Ammon's horn (tissue), 1 donor: ENCODE measurements at regions not wholly inside any gene's neighbourhood (a gene's known extent, or its start where the extent isn't known, plus 50 kb on each side); places are given as distances from the start of the nearest gene placed in this dataset.
A peak's percentile ranks its signal among the peaks of the same experiment; 100 is the strongest.
"Not testable (repeated sequence)": the region's sequence is repeated elsewhere in the genome, so short reads cannot be mapped to it uniquely, and the experiment has no call there.

ENCODE experiments used
- DNase-seq: peaks from one replicate; pipeline ENCODE4 v3.0.0-alpha.2; 2016; ENCODE audit warnings: low spot score

- peak; percentile 7 for DNase-seq
Measured at GRCh38 chr12:82300611-82301010, 57.6 kb downstream of the CCDC59 start.

GRCh38 chr12:82299319-82300025 is 58.7 kb downstream of the CCDC59 start:
- no peak for DNase-seq

GRCh38 chr12:82290415-82290814 is 67.8 kb downstream of the CCDC59 start:
- no peak for DNase-seq

- not testable (repeated sequence) for DNase-seq
Measured at GRCh38 chr12:82281335-82281734, 76.9 kb downstream of the CCDC59 start.

GRCh38 chr12:82279536-82280058 is 78.6 kb downstream of the CCDC59 start:
- no peak for DNase-seq

GRCh38 chr12:82277582-82277981 is 80.6 kb downstream of the CCDC59 start:
- DNase-seq, result peak; percentile 7

- DNase-seq, result no peak
Measured at GRCh38 chr12:82242729-82243128, 115.5 kb downstream of the CCDC59 start.

- no peak for DNase-seq
Measured at GRCh38 chr12:82225871-82226270, 132.3 kb downstream of the CCDC59 start.

GRCh38 chr12:82223426-82223825 is 134.8 kb downstream of the CCDC59 start:
- peak; percentile 42 for DNase-seq

- DNase-seq, result no peak
Measured at GRCh38 chr12:82216475-82216874, 141.7 kb downstream of the CCDC59 start.

GRCh38 chr12:82213761-82214160 is 144.4 kb downstream of the CCDC59 start:
- DNase-seq, result no peak

GRCh38 chr12:82210882-82211281 is 147.3 kb downstream of the CCDC59 start:
- no peak for DNase-seq

GRCh38 chr12:82209533-82209932 is 148.7 kb downstream of the CCDC59 start:
- no peak for DNase-seq

- no peak for DNase-seq
Measured at GRCh38 chr12:82207556-82207955, 150.6 kb downstream of the CCDC59 start.

- DNase-seq, result no peak
Measured at GRCh38 chr12:82203086-82203485, 155.1 kb downstream of the CCDC59 start.

GRCh38 chr12:82187595-82187994 is 170.6 kb downstream of the CCDC59 start:
- DNase-seq, result no peak

- no peak for DNase-seq
Measured at GRCh38 chr12:82187011-82187410, 171.2 kb downstream of the CCDC59 start.

GRCh38 chr12:82186282-82186681 is 171.9 kb downstream of the CCDC59 start:
- no peak for DNase-seq

- no peak for DNase-seq
Measured at GRCh38 chr12:82184844-82185243, 173.3 kb downstream of the CCDC59 start.

- no peak for DNase-seq
Measured at GRCh38 chr12:82182601-82183190, 175.5 kb downstream of the CCDC59 start.

GRCh38 chr12:82176761-82177490 is 181.3 kb downstream of the CCDC59 start:
- no peak for DNase-seq

- DNase-seq, result peak; percentile 15
Measured at GRCh38 chr12:82176026-82176425, 182.2 kb downstream of the CCDC59 start.

- DNase-seq, result no peak
Measured at GRCh38 chr12:82174936-82175335, 183.3 kb downstream of the CCDC59 start.
